Activated T-cell treated with anti-CD3 and anti-CD28 coated beads, Interleukin-2, amount 50 U/mL, for 24 hours (primary cell): ENCODE measurements at regions not wholly inside any gene's neighbourhood (a gene's known extent, or its start where the extent isn't known, plus 50 kb on each side); places are given as distances from the start of the nearest gene placed in this dataset.
"Not testable (repeated sequence)": the region's sequence is repeated elsewhere in the genome, so short reads cannot be mapped to it uniquely, and the experiment has no call there.

ENCODE experiments used
- DNase-seq: peaks from one replicate; pipeline ENCODE4 v3.0.0-alpha.2; 2020
- H3K27ac Mint-ChIP-seq: 2 replicates; pipeline ENCODE4 v1.8.0; 2020; ENCODE audit warnings: mild to moderate bottlenecking, mixed read lengths
- H3K27me3 Mint-ChIP-seq: 2 replicates; pipeline ENCODE4 v1.8.0; 2020; ENCODE audit warnings: mixed read lengths
- H3K36me3 Mint-ChIP-seq: 2 replicates; pipeline ENCODE4 v1.8.0; 2020; ENCODE audit warnings: low read depth, mixed read lengths
- H3K4me1 Mint-ChIP-seq: 2 replicates; pipeline ENCODE4 v1.8.0; 2020; ENCODE audit warnings: low read depth, mixed read lengths
- H3K4me3 Mint-ChIP-seq: 2 replicates; pipeline ENCODE4 v1.8.0; 2020; ENCODE audit warnings: mild to moderate bottlenecking, moderate library complexity, mixed read lengths
- H3K9me3 Mint-ChIP-seq: 2 replicates; pipeline ENCODE4 v1.8.0; 2020; ENCODE audit warnings: mixed read lengths

DNA sequence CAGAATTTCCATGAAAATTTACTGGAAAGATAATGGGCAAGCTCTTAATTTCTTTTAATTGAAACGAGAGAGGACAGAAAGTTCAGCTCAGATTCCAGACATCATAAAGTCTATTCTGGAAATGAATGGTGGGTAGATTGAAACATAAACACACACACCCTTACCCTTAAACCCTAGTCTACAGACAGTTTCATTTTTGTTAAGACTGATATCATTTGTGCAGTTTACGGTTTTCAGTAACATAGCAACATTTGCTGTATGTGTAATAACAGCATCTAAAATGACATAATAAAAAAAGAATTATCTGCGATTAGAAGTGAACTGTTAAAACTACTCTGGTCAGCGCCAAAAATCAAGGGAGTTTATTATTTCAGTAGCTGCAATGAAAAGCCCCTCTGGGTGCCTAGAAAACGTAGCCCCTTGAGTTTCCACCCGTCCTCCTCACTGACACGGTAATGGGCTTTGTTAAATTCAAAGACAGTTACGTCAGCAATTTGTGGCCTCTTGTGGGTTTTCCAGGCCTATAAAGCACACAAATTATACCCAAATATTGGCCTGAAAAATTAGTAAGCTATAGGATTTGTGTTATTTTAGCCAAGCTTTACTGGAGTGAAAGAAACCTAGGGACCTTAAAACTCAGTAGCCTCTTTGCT lies 520.6 kb upstream of the SOX9 start:
- DNase-seq: no peak
- Mint-ChIP-seq H3K27ac (no peak overlapping the region), H3K27me3 (no peaks in the 10 kb centered on the region), H3K4me1 (no peaks in the 10 kb centered on the region), H3K4me3 (no peak overlapping the region), H3K36me3 (no peaks in the 10 kb centered on the region), H3K9me3 (peaks cover 2% of the 10 kb centered on the region)

DNA sequence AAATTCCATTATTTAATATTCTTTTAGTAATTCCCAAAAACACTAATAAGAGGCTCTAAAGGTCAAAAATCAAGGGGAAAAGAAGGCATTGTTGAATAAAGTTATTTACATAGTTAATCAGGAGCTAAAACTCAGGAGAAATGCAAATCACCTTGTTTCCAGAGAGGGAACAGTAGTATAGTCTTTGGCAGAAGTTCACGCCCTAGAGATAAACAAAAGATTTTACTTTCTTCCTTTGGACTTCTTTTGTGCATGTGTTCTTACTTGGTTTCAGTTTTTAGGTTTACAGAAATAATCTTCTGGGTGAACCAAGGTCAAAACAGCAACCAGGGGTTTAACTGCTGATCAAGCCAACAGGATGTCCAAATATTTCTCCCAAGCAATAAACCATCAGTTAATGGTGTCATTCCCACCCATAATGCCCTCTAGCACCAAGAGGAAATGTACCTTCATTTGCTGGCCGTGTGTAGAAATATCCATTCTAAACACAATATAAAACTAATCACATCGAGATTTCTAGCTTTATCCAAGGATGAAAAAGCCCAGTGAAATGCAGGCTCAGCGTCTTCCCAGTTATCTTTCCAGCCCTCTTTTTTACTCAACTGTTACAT lies 518.8 kb upstream of the SOX9 start:
- Mint-ChIP-seq H3K9me3 (peaks cover 5% of the 10 kb centered on the region), H3K36me3 (no peaks in the 10 kb centered on the region), H3K27ac (no peak overlapping the region), H3K4me3 (no peak overlapping the region), H3K4me1 (no peaks in the 10 kb centered on the region), H3K27me3 (no peaks in the 10 kb centered on the region)
- no peak for DNase-seq

DNA sequence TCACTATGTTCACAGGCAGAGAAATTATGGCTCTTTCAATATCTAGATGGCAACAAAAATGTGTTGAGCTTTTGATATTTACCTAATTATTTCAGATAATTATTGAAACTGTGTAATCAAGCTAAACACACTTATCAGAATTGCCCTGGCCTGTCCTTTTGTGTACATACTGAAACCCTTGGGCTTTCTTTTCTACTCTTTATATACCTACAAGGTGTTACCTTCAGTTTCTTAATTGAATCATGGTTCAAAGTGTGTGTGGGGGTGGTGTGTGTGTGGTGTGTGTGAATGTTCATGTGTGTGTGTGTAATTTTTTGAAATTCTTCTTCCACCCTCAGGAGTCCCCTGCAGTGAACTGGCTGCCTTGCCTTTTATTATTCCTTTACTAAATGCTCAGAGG lies 506.8 kb upstream of the SOX9 start:
- Mint-ChIP-seq H3K27ac (no peak overlapping the region), H3K27me3 (no peaks in the 10 kb centered on the region), H3K9me3 (peaks cover 16% of the 10 kb centered on the region), H3K36me3 (no peaks in the 10 kb centered on the region), H3K4me3 (no peak overlapping the region), H3K4me1 (no peaks in the 10 kb centered on the region)
- DNase-seq: no peak

DNA sequence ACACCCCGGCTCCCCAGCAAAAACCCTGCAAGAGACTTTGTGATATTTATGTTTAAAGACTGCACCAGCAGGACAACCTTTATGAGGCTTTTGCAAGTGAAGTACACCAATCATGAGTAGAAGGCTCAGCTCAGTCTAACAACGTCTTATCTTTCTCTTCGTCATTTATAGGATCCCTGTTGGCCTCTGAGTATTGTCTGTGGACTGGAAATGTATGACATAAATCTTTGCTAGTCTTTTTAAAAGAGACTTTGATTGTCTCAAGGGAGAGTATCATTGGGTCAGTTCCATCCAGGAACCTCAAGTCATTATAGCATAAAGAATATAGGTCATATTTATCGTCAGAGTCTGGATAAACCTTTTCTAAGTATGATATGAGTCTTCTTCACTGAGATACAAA lies 505.0 kb upstream of the SOX9 start:
- Mint-ChIP-seq H3K4me1 (no peaks in the 10 kb centered on the region), H3K9me3 (peaks cover 20% of the 10 kb centered on the region), H3K4me3 (no peak overlapping the region), H3K27me3 (no peaks in the 10 kb centered on the region), H3K36me3 (no peaks in the 10 kb centered on the region), H3K27ac (no peak overlapping the region)
- no peak for DNase-seq

DNA sequence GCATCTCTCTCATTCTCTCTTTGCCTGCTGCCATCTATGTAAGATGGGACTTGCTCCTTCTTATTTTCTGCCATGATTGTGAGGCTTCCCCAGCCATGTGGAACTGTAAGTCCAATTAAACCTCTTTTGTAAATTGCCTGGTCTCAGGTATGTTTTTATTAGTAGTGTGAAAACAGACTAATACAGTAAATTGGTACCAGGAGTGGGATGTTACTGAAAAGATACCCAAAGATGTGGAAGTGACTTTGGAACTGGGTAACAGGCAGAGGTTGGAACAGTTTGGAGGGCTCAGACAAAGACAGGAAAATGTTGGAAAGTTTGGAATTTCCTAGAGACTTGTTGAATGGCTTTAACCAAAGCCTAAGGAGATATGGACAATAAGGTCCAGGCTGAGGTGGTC lies 503.1 kb upstream of the SOX9 start:
- H3K4me3 Mint-ChIP-seq, DNase-seq, H3K27me3 Mint-ChIP-seq, H3K27ac Mint-ChIP-seq, H3K36me3 Mint-ChIP-seq, H3K4me1 Mint-ChIP-seq: not testable (repeated sequence)
- peaks cover 16% of the 10 kb centered on the region for H3K9me3 Mint-ChIP-seq

DNA sequence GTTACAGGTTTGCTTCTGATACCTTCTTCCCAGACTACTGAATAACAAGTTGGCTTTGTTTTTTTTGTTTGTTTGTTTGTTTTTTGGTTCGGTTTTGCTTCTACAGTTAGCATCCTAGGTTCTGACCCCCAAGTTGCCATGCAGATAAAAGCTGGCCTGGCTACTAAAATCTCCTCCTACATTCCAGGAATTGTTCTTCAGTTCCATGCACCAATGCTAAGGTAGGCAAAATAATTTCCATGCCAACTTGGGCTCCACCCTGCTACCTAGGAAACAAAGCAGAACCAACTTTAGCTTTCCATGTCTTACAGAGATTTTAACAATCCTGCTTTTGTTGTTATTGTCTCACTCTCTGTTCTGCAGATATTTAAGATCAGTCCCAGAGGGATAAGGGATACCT lies 495.5 kb upstream of the SOX9 start:
- Mint-ChIP-seq H3K36me3 (no peaks in the 10 kb centered on the region), H3K27ac (no peak overlapping the region), H3K4me3 (no peak overlapping the region), H3K4me1 (no peaks in the 10 kb centered on the region), H3K27me3 (no peaks in the 10 kb centered on the region), H3K9me3 (peaks cover 4% of the 10 kb centered on the region)
- DNase-seq: no peak

DNA sequence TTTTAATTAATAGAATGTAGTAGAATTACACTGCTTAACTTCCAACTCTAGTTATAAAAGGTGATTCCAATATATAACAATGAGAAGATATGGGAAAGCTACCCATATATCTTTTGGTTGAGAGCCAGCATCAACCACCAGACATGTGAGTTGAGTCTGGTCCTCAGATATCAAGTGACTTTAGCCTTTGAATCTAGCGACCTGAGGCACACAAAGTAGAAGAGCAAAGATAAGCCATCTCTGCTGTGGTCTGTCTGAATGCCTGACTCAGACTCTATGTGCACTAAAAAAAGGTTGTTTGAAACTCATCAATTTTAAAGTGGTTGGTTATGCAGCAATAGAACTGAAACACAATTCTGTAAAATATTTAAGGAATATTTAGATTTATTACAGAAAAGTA lies 492.5 kb upstream of the SOX9 start:
- Mint-ChIP-seq H3K4me3 (no peak overlapping the region), H3K9me3 (no peaks in the 10 kb centered on the region), H3K27ac (no peak overlapping the region), H3K36me3 (no peaks in the 10 kb centered on the region), H3K4me1 (no peaks in the 10 kb centered on the region), H3K27me3 (no peaks in the 10 kb centered on the region)
- DNase-seq: no peak

DNA sequence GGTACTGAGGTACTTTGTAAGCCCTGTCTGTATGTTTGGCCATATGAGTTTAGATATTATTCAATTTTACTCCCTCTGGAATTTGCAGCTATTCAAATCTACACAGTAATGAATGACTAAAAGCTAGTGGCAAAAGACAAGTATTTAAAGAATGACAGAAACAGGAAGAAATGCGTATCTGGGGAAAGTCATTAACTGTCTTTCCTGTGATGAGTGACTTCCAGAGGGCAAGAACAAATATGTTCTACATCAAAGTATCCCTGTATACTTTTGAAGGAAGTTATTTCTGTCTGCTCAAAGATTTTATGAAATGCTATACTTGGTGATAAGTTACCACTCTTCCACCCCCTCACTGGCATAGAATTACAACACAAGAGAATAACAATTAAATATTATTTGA lies 489.3 kb upstream of the SOX9 start:
- Mint-ChIP-seq H3K36me3 (no peaks in the 10 kb centered on the region), H3K27me3 (no peaks in the 10 kb centered on the region), H3K9me3 (no peaks in the 10 kb centered on the region), H3K27ac (no peak overlapping the region), H3K4me3 (no peak overlapping the region), H3K4me1 (no peaks in the 10 kb centered on the region)
- no peak for DNase-seq

DNA sequence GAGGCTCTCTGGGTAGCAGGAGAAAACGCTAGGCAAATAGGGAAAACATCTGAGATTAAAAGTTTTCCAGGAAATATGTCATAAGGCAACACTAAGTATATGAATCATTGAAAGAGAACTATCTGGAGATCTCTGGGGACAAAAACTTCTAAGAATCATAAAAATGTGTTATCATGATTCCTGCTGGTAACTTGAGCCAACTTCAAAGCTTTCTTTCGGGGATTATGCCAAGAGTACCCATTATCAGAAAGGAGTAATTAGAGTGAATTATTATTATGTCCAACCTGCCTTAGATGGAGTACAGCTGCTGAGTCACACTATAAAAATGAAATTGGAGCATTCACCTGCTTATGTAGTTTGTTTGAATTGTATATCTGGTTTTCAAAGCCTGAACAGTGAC lies 488.5 kb upstream of the SOX9 start:
- DNase-seq: no peak
- H3K4me3 Mint-ChIP-seq: no peak overlapping the region
- no peaks in the 10 kb centered on the region for H3K36me3 Mint-ChIP-seq
- H3K4me1 Mint-ChIP-seq: no peaks in the 10 kb centered on the region
- H3K27me3 Mint-ChIP-seq: no peaks in the 10 kb centered on the region
- H3K27ac Mint-ChIP-seq: no peak overlapping the region
- H3K9me3 Mint-ChIP-seq: no peaks in the 10 kb centered on the region

DNA sequence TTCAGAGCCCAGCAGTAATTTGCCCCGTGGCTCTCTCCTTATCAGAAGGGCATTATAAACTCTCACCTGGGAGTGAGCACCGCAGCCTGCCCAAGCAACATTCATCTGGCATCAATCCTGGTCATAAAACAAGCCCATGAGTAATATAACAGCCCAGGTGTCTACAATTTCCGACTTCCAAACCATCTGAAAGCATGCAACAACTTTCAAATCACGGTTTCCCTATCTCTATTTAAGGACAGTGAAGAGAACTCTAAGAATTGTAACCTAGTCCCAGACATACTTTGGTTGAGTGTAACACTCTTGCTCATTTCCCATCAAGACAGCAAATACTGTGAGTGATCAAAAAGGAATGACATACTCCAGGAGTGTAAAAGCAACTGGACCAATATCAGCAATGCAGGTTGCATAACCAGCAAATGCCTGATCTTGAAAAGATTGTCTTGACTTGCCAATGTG lies 487.4 kb upstream of the SOX9 start:
- Mint-ChIP-seq H3K27me3 (no peaks in the 10 kb centered on the region), H3K4me3 (no peak overlapping the region), H3K9me3 (peaks cover 4% of the 10 kb centered on the region), H3K4me1 (no peaks in the 10 kb centered on the region), H3K27ac (no peak overlapping the region), H3K36me3 (no peaks in the 10 kb centered on the region)
- no peak for DNase-seq

DNA sequence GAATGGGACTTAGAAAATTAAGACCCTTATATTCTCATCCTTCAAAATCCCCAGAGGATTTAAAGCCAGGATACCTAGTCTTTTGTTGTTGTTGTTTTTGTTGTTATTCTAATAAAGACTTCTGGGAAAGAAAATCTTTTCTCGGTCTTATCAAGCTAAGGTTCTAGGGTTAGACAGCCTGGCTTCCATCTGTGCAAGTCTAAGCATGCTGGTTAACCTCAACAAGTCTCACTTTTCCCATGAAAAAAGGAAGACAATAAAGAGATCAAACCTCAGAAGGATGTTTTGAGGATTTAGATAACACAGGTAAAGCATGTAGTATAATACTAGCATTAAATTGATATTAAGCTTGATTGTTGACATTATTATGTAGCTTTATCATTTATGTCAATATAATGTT lies 486.4 kb upstream of the SOX9 start:
- H3K9me3 Mint-ChIP-seq: peaks cover 8% of the 10 kb centered on the region
- no peaks in the 10 kb centered on the region for H3K4me1 Mint-ChIP-seq
- no peaks in the 10 kb centered on the region for H3K27me3 Mint-ChIP-seq
- no peak overlapping the region for H3K27ac Mint-ChIP-seq
- no peaks in the 10 kb centered on the region for H3K36me3 Mint-ChIP-seq
- H3K4me3 Mint-ChIP-seq: no peak overlapping the region
- DNase-seq: no peak

DNA sequence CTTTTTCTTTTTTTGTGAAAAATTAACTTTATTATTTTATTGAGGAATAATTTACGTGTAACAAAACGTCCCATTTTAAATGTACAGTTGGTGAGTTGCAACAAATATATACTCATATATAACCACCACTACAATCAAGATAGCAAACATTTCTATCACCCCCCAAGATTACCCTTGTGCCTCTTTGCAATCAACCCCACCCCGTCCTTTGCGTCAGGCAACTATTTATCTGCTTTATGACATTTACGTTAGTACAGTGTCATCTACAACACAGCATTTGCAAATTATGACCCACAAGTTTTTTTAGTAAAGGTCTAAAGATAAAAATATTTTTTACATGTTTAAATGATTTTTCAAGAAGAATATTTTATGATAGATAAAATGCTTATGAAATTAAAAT lies 485.6 kb upstream of the SOX9 start:
- Mint-ChIP-seq H3K36me3 (no peaks in the 10 kb centered on the region), H3K4me1 (no peaks in the 10 kb centered on the region), H3K4me3 (no peak overlapping the region), H3K27ac (no peak overlapping the region), H3K27me3 (no peaks in the 10 kb centered on the region), H3K9me3 (peaks cover 12% of the 10 kb centered on the region)
- DNase-seq: no peak

DNA sequence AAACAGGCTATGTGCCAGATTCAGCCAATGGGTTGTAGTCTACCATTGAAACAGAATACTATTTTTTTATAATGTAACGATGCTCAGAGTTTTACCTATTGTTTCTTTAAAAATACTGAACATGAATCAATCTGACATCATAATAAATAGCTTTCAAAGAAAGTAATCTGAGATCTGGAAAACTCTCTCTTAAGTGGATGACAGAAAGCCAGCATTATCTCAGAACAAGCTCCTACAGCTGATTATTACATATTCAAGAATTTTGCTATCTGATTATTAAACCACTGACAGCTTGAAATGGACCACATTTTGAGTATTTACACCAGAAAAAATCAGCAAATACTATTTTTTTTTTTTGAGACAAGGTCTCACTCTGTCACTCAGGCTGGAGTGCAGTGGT lies 484.2 kb upstream of the SOX9 start:
- Mint-ChIP-seq H3K27me3 (no peaks in the 10 kb centered on the region), H3K9me3 (peaks cover 14% of the 10 kb centered on the region), H3K4me1 (no peaks in the 10 kb centered on the region), H3K36me3 (no peaks in the 10 kb centered on the region), H3K4me3 (no peak overlapping the region), H3K27ac (no peak overlapping the region)
- DNase-seq: no peak

DNA sequence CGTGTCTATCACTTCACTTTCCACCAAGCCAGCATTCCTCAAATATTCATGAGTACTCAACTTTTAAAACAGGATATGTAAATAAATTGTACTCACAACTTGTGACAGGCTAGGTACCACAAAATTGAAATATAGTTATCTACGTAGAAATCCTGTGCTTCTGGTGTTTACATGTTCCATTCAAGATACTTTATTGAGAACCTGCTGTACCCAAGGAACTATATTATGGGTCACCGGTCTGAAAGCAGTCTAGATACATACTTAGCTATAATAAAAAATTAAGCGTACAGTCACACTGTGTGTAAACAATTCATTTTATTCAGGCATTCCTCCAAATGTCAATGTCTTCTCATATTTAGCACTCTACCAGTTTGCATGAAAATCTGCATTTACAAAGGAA lies 482.2 kb upstream of the SOX9 start:
- no peak overlapping the region for H3K4me3 Mint-ChIP-seq
- no peak overlapping the region for H3K27ac Mint-ChIP-seq
- no peaks in the 10 kb centered on the region for H3K27me3 Mint-ChIP-seq
- peaks cover 19% of the 10 kb centered on the region for H3K9me3 Mint-ChIP-seq
- H3K36me3 Mint-ChIP-seq: no peaks in the 10 kb centered on the region
- DNase-seq: no peak
- H3K4me1 Mint-ChIP-seq: no peaks in the 10 kb centered on the region

DNA sequence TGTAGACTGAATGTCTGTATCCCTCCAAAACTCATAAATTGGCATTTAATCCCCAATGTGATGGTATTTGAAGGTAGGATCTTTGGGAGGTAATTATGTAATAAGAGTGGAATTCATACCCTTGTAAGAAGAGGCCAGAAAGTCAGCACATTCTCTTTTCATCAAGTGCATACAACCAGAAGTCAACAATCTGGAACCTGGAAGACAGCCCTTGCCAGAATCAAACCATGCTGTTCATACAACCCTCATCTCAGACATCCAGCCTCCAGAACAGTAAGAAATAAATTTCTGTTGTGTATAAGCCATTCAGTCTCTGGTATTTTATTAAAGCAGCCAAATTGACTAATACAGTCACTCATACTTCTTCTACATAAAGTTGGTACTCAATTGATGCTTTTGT lies 481.0 kb upstream of the SOX9 start:
- no peaks in the 10 kb centered on the region for H3K27me3 Mint-ChIP-seq
- DNase-seq: no peak
- no peaks in the 10 kb centered on the region for H3K4me1 Mint-ChIP-seq
- no peaks in the 10 kb centered on the region for H3K36me3 Mint-ChIP-seq
- peaks cover 19% of the 10 kb centered on the region for H3K9me3 Mint-ChIP-seq
- H3K4me3 Mint-ChIP-seq: no peak overlapping the region
- no peak overlapping the region for H3K27ac Mint-ChIP-seq

DNA sequence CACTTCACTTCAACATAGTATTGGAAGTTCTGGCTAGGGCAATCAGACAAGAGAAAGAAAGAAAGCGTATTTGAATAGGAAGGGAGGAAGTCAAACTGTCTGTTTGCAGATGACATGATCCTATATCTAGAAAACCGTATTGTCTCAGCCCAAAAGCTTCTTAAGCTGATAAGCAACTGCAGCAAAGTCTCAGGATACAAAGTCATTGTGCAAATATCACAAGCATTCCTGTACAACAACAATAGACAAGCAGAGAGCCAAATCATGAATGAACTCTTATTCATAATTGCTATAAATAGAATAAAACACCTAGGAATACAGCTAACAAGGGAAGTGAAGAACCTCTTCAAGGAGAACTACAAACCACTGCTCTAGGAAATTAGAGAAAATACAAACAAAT lies 473.9 kb upstream of the SOX9 start:
- H3K27ac Mint-ChIP-seq, DNase-seq, H3K36me3 Mint-ChIP-seq, H3K4me3 Mint-ChIP-seq, H3K27me3 Mint-ChIP-seq, H3K4me1 Mint-ChIP-seq: not testable (repeated sequence)
- peaks cover 24% of the 10 kb centered on the region for H3K9me3 Mint-ChIP-seq
